A673 (cell line): ENCODE measurements at regions not wholly inside any gene's neighbourhood (a gene's known extent, or its start where the extent isn't known, plus 50 kb on each side); places are given as distances from the start of the nearest gene placed in this dataset.
"Not testable (repeated sequence)": the region's sequence is repeated elsewhere in the genome, so short reads cannot be mapped to it uniquely, and the experiment has no call there.

Experiments used
- BruUV-seq: library from RNA; stranded (reverse); fragments of 400-500 nt; replicated peaks from 2 replicates; lab custom pipeline; 2021; lab: Mats Ljungman, UMichigan
- CTCF ChIA-PET: fragments of 300-600 bp; sonication (Branson Sonifier 250); formaldehyde crosslinking; loops from one replicate; lab custom pipeline; 2022; ENCODE audit warnings: antibody characterized with exemption; lab: Charles Lee
- POLR2A ChIA-PET: fragments of 300-600 bp; sonication (Branson Sonifier 250); formaldehyde crosslinking; loops from one replicate; lab custom pipeline; 2022; ENCODE audit warnings: antibody characterized with exemption; ENCODE audit not compliant: low non-redundant PET; lab: Charles Lee
- DNase-seq: peaks from one replicate; pipeline ENCODE4 v3.0.0-alpha.2; 2015; ENCODE audit warnings: low spot score
- H3K27ac ChIP-seq: fragments of 200-600 bp; sonication (generic); 2 replicates; pipeline ENCODE4 v1.5.1; 2016; ENCODE audit warnings: mixed run types, low read depth, mild to moderate bottlenecking, mixed read lengths, antibody characterized with exemption, low read length; ENCODE audit not compliant: poor library complexity, severe bottlenecking
- H3K27me3 ChIP-seq: fragments of 200-600 bp; sonication (generic); replicated peaks from 2 replicates; pipeline ENCODE4 v1.6.1; 2017; ENCODE audit warnings: mixed run types, low read depth, mild to moderate bottlenecking, mixed read lengths, antibody characterized with exemption, low read length; ENCODE audit not compliant: insufficient read depth, poor library complexity
- H3K36me3 ChIP-seq: fragments of 200-600 bp; sonication (generic); 2 replicates; pipeline ENCODE4 v1.6.1; 2016; ENCODE audit warnings: mixed run types, mild to moderate bottlenecking, mixed read lengths, antibody characterized with exemption, low read length; ENCODE audit not compliant: insufficient read depth, poor library complexity, severe bottlenecking
- H3K4me1 ChIP-seq: fragments of 200-600 bp; sonication (generic); 2 replicates; pipeline ENCODE4 v1.6.1; 2017; ENCODE audit warnings: mixed run types, mild to moderate bottlenecking, mixed read lengths, antibody characterized with exemption, low read length; ENCODE audit not compliant: insufficient read depth, poor library complexity, severe bottlenecking
- H3K4me3 ChIP-seq: fragments of 200-600 bp; sonication (generic); 2 replicates; pipeline ENCODE4 v1.5.1; 2016; ENCODE audit warnings: low read depth, mixed run types, mild to moderate bottlenecking, mixed read lengths, low read length; ENCODE audit not compliant: poor library complexity, severe bottlenecking
- H3K9me3 ChIP-seq: fragments of 200-600 bp; sonication (generic); 2 replicates; pipeline ENCODE4 v1.6.1; 2016; ENCODE audit warnings: mixed run types, low read depth, mild to moderate bottlenecking, mixed read lengths, antibody characterized with exemption, low read length; ENCODE audit not compliant: poor library complexity, severe bottlenecking
- EZH2 ChIP-seq: fragments of 200-600 bp; sonication (generic); IDR thresholded peaks from 2 replicates; pipeline ENCODE4 v1.6.1; 2017; ENCODE audit warnings: borderline replicate concordance, low read depth, mild to moderate bottlenecking, mixed read lengths, antibody characterized with exemption, low read length; ENCODE audit not compliant: poor library complexity, severe bottlenecking
- intact Hi-C: fragments of 100-400 bp; cut with micrococcal nuclease; formaldehyde crosslinking; loops from one replicate; pipeline ENCODE4 v1.10.0; 2022; ENCODE audit not compliant: unreplicated experiment
- TF ChIP-seq, protein P1 (sequence below): fragments of 300-800, 200-600 bp; sonication (generic); conservative IDR thresholded peaks from 2 replicates; pipeline ENCODE4 v1.5.1; 2017; ENCODE audit warnings: low read depth, mild to moderate bottlenecking, antibody characterized with exemption, low read length, moderate library complexity, mixed read lengths

DNA sequence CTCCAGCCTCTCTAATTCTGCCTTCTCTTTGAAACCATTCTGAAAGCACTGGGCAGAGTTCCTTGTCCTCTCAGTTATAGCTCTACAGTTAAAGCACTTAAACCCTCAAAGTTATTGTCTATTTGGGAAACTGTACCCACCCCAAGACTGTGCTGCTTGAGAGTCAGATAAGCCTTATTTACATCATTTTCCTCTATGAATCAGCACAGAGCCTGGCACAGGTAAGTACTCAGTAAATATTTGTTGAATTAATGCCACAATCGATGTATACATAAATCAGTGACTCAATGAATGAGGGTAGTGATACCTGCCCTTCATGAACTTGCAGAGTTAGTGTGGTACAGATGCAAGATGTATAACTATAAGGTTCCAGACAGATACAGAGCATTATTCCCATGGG is 549.4 kb upstream of the KLF4 start:
- TF ChIP-seq, protein P1, sequence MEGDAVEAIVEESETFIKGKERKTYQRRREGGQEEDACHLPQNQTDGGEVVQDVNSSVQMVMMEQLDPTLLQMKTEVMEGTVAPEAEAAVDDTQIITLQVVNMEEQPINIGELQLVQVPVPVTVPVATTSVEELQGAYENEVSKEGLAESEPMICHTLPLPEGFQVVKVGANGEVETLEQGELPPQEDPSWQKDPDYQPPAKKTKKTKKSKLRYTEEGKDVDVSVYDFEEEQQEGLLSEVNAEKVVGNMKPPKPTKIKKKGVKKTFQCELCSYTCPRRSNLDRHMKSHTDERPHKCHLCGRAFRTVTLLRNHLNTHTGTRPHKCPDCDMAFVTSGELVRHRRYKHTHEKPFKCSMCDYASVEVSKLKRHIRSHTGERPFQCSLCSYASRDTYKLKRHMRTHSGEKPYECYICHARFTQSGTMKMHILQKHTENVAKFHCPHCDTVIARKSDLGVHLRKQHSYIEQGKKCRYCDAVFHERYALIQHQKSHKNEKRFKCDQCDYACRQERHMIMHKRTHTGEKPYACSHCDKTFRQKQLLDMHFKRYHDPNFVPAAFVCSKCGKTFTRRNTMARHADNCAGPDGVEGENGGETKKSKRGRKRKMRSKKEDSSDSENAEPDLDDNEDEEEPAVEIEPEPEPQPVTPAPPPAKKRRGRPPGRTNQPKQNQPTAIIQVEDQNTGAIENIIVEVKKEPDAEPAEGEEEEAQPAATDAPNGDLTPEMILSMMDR, result no peak
- TF ChIP-seq EZH2, result no peak
- CTCF ChIA-PET, result no interaction called here

GRCh38 chr9:108035487-108035886 is 545.9 kb upstream of the KLF4 start:
- no peak overlapping the region for H3K27ac ChIP-seq
- peaks cover 6% of the 10 kb centered on the region for H3K9me3 ChIP-seq
- no peak overlapping the region for H3K4me3 ChIP-seq
- ChIA-PET POLR2A (no interaction called here), CTCF (no interaction called here)
- intact Hi-C loops, result no loop called here
- TF ChIP-seq EZH2, result no peak
- TF ChIP-seq, protein P1, result no peak
- BruUV-seq, result no TSS peak
- H3K4me1 ChIP-seq, result no peaks in the 10 kb centered on the region
- no peaks in the 10 kb centered on the region for H3K27me3 ChIP-seq
- no peak for DNase-seq
- no peaks in the 10 kb centered on the region for H3K36me3 ChIP-seq

More for the DNA sequence above, 549.4 kb upstream of the KLF4 start:
- H3K27me3 ChIP-seq, result no peaks in the 10 kb centered on the region
- no peaks in the 10 kb centered on the region for H3K36me3 ChIP-seq
- H3K9me3 ChIP-seq, result peaks cover 13% of the 10 kb centered on the region
- H3K4me1 ChIP-seq, result no peaks in the 10 kb centered on the region
- intact Hi-C loops, result no loop called here
- POLR2A ChIA-PET, result no interaction called here
- no peak for DNase-seq
- no peak overlapping the region for H3K27ac ChIP-seq
- H3K4me3 ChIP-seq, result no peak overlapping the region
- no TSS peak for BruUV-seq

GRCh38 chr9:108033976-108034964 is 544.7 kb upstream of the KLF4 start:
- intact Hi-C loops, result no loop called here
- no TSS peak for BruUV-seq
- ChIA-PET POLR2A (no interaction called here), CTCF (no interaction called here)
- TF ChIP-seq, protein P1, result no peak
- no peak for TF ChIP-seq EZH2
- H3K27me3 ChIP-seq, result no peaks in the 10 kb centered on the region
- no peak for DNase-seq
- H3K4me1 ChIP-seq, result no peaks in the 10 kb centered on the region
- no peaks in the 10 kb centered on the region for H3K36me3 ChIP-seq
- no peaks in the 10 kb centered on the region for H3K9me3 ChIP-seq
- no peak overlapping the region for H3K4me3 ChIP-seq
- no peak overlapping the region for H3K27ac ChIP-seq

- H3K9me3 ChIP-seq, DNase-seq, H3K36me3 ChIP-seq, H3K27me3 ChIP-seq, POLR2A ChIA-PET, H3K4me3 ChIP-seq, CTCF ChIA-PET, intact Hi-C loops, H3K4me1 ChIP-seq, H3K27ac ChIP-seq, BruUV-seq: not testable (repeated sequence)
Observed at GRCh38 chr9:108032079-108032478, 542.5 kb upstream of the KLF4 start.

DNA sequence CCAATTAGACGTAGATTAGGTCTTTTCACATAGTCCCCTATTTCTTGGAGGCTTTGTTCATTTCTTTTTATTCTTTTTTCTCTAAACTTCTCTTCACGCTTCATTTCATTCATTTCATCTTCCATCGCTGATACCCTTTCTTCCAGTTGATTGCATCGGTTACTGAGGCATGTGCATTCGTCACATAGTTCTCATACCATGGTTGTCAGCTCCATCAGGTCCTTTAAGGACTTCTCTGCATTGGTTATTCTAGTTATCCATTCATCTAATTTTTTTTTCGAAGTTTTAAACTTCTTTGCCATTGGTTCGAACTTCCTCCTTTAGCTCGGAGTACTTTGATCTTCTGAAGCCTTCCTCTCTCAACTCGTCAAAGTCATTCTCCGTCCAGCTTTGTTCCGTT is 541.7 kb upstream of the KLF4 start:
- CTCF ChIA-PET, H3K9me3 ChIP-seq, H3K27ac ChIP-seq, DNase-seq, H3K4me3 ChIP-seq, POLR2A ChIA-PET, H3K36me3 ChIP-seq, intact Hi-C loops, H3K4me1 ChIP-seq, H3K27me3 ChIP-seq, BruUV-seq: not testable (repeated sequence)
